ENCODE measurements at regions not wholly inside any gene's neighbourhood (a gene's known extent, or its start where the extent isn't known, plus 50 kb on each side); places are given as distances from the start of the nearest gene placed in this dataset.
"Not testable (repeated sequence)": the region's sequence is repeated elsewhere in the genome, so short reads cannot be mapped to it uniquely, and the experiment has no call there.

- no peak overlapping the region for H3K9ac ChIP-seq (ENCODE audit: low read length)
- DNase-seq (ENCODE audit: low read depth) (no peak), FAIRE-seq (no peak)
- no peak overlapping the region for H3K4me2 ChIP-seq (ENCODE audit: low read length)
- Mint-ChIP-seq H3K4me1 (ENCODE audit: low read depth, unreplicated experiment) (no peaks in the 10 kb centered on the region), H3K4me3 (ENCODE audit: unreplicated experiment) (no peak overlapping the region), H3K27ac (ENCODE audit: unreplicated experiment) (no peak overlapping the region), H3K36me3 (ENCODE audit: low read depth, unreplicated experiment) (no peaks in the 10 kb centered on the region), H3K27me3 (ENCODE audit: low read depth, unreplicated experiment) (no peaks in the 10 kb centered on the region), H3K9me3 (ENCODE audit: unreplicated experiment) (no peaks in the 10 kb centered on the region)
- no peak for TF ChIP-seq EZH2 (IDR thresholded peaks at IDR 0.05; ENCODE audit: insufficient read depth, low read length)
- TF ChIP-seq CTCF (IDR thresholded peaks at IDR 0.05; ENCODE audit: insufficient read depth, low read depth, low read length): no peak
- no peaks in the 10 kb centered on the region for H3K79me2 ChIP-seq (ENCODE audit: insufficient read depth, low read length)
- no peaks in the 10 kb centered on the region for H3K4me1 ChIP-seq (ENCODE audit: insufficient read depth, low read length)
- H3K27ac ChIP-seq (ENCODE audit: low read depth, low read length): no peak overlapping the region
- H3K36me3 ChIP-seq (ENCODE audit: insufficient read depth, low read length): no peaks in the 10 kb centered on the region
- H3K27me3 ChIP-seq (ENCODE audit: insufficient read depth, low read length): no peaks in the 10 kb centered on the region
- no peak overlapping the region for H3K4me3 ChIP-seq (ENCODE audit: insufficient read depth, low read depth, low read length)
- H2AFZ ChIP-seq (ENCODE audit: low read depth, low read length): no peak overlapping the region
- H4K20me1 ChIP-seq (ENCODE audit: insufficient read depth, low read length): no peaks in the 10 kb centered on the region
- no peaks in the 10 kb centered on the region for H3K9me3 ChIP-seq (ENCODE audit: insufficient read depth, low read depth, low read length)
These were observed 323.9 kb upstream of the KCND2 start for GRCh38 chr7:119949053-119949452.

GRCh38 chr7:119950390-119951041, 322.5 kb upstream of the KCND2 start:
- H3K79me2 ChIP-seq (ENCODE audit: insufficient read depth, low read length); H3K9me3 Mint-ChIP-seq (ENCODE audit: unreplicated experiment); H3K4me3 Mint-ChIP-seq (ENCODE audit: unreplicated experiment); H3K27ac Mint-ChIP-seq (ENCODE audit: unreplicated experiment); H3K27ac ChIP-seq (ENCODE audit: low read depth, low read length); H3K4me1 ChIP-seq (ENCODE audit: insufficient read depth, low read length); H3K9ac ChIP-seq (ENCODE audit: low read length); H3K4me2 ChIP-seq (ENCODE audit: low read length); H3K36me3 ChIP-seq (ENCODE audit: insufficient read depth, low read length); H2AFZ ChIP-seq (ENCODE audit: low read depth, low read length); FAIRE-seq; H4K20me1 ChIP-seq (ENCODE audit: insufficient read depth, low read length); DNase-seq (ENCODE audit: low read depth); H3K4me3 ChIP-seq (ENCODE audit: insufficient read depth, low read depth, low read length); H3K36me3 Mint-ChIP-seq (ENCODE audit: low read depth, unreplicated experiment); H3K4me1 Mint-ChIP-seq (ENCODE audit: low read depth, unreplicated experiment); H3K27me3 Mint-ChIP-seq (ENCODE audit: low read depth, unreplicated experiment); H3K9me3 ChIP-seq (ENCODE audit: insufficient read depth, low read depth, low read length); H3K27me3 ChIP-seq (ENCODE audit: insufficient read depth, low read length): not testable (repeated sequence)

GRCh38 chr7:119951614-119952013, 321.4 kb upstream of the KCND2 start:
- not testable (repeated sequence) for H4K20me1 ChIP-seq (ENCODE audit: insufficient read depth, low read length); H3K36me3 Mint-ChIP-seq (ENCODE audit: low read depth, unreplicated experiment); H3K27me3 Mint-ChIP-seq (ENCODE audit: low read depth, unreplicated experiment); H3K27ac ChIP-seq (ENCODE audit: low read depth, low read length); H3K79me2 ChIP-seq (ENCODE audit: insufficient read depth, low read length); H3K36me3 ChIP-seq (ENCODE audit: insufficient read depth, low read length); DNase-seq (ENCODE audit: low read depth); H3K4me1 Mint-ChIP-seq (ENCODE audit: low read depth, unreplicated experiment); H3K9me3 Mint-ChIP-seq (ENCODE audit: unreplicated experiment); H3K4me2 ChIP-seq (ENCODE audit: low read length); H3K27ac Mint-ChIP-seq (ENCODE audit: unreplicated experiment); H3K4me3 ChIP-seq (ENCODE audit: insufficient read depth, low read depth, low read length); H2AFZ ChIP-seq (ENCODE audit: low read depth, low read length); H3K4me3 Mint-ChIP-seq (ENCODE audit: unreplicated experiment); H3K9ac ChIP-seq (ENCODE audit: low read length); H3K9me3 ChIP-seq (ENCODE audit: insufficient read depth, low read depth, low read length); H3K27me3 ChIP-seq (ENCODE audit: insufficient read depth, low read length); FAIRE-seq; H3K4me1 ChIP-seq (ENCODE audit: insufficient read depth, low read length)

Measured in astrocyte (in vitro differentiated cells and primary cell).